Gastroesophageal sphincter (tissue), 4 donors: ENCODE measurements at regions not wholly inside any gene's neighbourhood (a gene's known extent, or its start where the extent isn't known, plus 50 kb on each side); places are given as distances from the start of the nearest gene placed in this dataset.

Experiments
- ATAC-seq: fragments of 150-250 bp; one replicate; pipeline ENCODE4 v1.9.1; 2016; ENCODE audit warnings: mild to moderate bottlenecking, moderate library complexity
- H3K27ac ChIP-seq, 4 donors: fragments of 200-600 bp; sonication (generic) in 3 of 4; 1 replicate in 3 of 4; 2 replicates in 1 of 4; pipeline ENCODE4 v1.5.1; 2016 to 2019
- H3K27me3 ChIP-seq: fragments of 200-600 bp; sonication (generic); one replicate; pipeline ENCODE4 v1.5.1; 2019
- H3K36me3 ChIP-seq, 2 donors: fragments of 200-600 bp; sonication (generic); one replicate each; pipeline ENCODE4 v1.5.1; 2019; ENCODE audit warnings: control low read depth in 1 of 2
- H3K4me1 ChIP-seq, 3 donors: fragments of 200-600 bp; sonication (generic); 1 replicate in 2 of 3; 2 replicates in 1 of 3; pipeline ENCODE4 v1.5.1; 2016 to 2019; ENCODE audit warnings: control low read depth in 2 of 3
- H3K4me3 ChIP-seq, 2 donors: fragments of 200-600 bp; sonication (generic); one replicate each; pipeline ENCODE4 v1.5.1; 2019; ENCODE audit warnings: mild to moderate bottlenecking in 1 of 2, moderate library complexity in 1 of 2
- H3K9me3 ChIP-seq, 3 donors: fragments of 200-600 bp; sonication (generic); one replicate each; pipeline ENCODE4 v1.5.1; 2017 to 2019; ENCODE audit warnings: control low read depth in 2 of 3
- EP300 ChIP-seq: sonication (generic); formaldehyde crosslinking; IDR thresholded peaks from one replicate; pipeline ENCODE4 v1.6.1; 2017; ENCODE audit warnings: antibody characterized with exemption, mild to moderate bottlenecking
- POLR2A ChIP-seq, 2 donors: fragments of 450-650 bp; IDR thresholded peaks; one replicate each; pipeline ENCODE4 v1.6.1; 2017; ENCODE audit warnings: antibody characterized with exemption in 2 of 2, mild to moderate bottlenecking in 2 of 2, moderate library complexity in 1 of 2
- POLR2AphosphoS5 ChIP-seq: sonication (generic); formaldehyde crosslinking; IDR thresholded peaks from one replicate; pipeline ENCODE4 v1.6.1; 2017; ENCODE audit warnings: antibody characterized with exemption
- WGBS, 2 donors: methylation state at CpG; one replicate each; pipeline ENCODE4 v1.1.5; 2018; ENCODE audit warnings: low coverage in 1 of 2; 5-methylcytosine and 5-hydroxymethylcytosine counted together
- TF ChIP-seq, protein P1 (sequence below), 4 experiments: fragments of 200-600 bp in 2 of 4; fragments of 450-650 bp in 2 of 4; sonication (generic) in 1 of 4; IDR thresholded peaks; one replicate each; pipeline ENCODE4 v1.5.1; 2017 to 2019; ENCODE audit warnings: antibody characterized with exemption in 4 of 4, mild to moderate bottlenecking in 2 of 4, moderate library complexity in 2 of 4

DNA sequence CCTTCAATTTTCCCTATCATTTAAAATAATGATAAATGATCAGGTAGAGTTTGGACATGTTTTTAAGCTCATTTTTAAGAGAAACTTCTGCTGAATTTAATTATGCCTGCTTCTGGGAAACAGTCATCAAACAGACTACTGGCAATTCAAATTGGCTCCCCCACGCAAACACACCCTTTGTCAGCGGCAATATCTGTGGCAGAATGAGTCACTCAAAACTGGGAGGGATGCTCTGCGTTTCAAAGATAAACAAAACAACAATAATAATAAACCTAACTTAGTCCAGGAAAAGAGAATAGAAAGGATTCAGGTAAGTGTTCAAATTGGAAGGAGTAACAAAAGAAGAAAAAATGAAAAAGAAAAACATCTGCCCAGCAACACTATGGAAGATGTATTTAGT lies 108.1 kb upstream of the ERCC4 start:
- H3K27ac ChIP-seq = no peak overlapping the region
- WGBS, 2 donors = 66% methylated on average over 3 of the region's 3 CpGs; no CpG with 5 or more reads in 1 of the 2 donors
- H3K9me3 ChIP-seq = no peaks in the 10 kb centered on the region
- no peaks in the 10 kb centered on the region for H3K36me3 ChIP-seq
- no peak for ATAC-seq
- TF ChIP-seq POLR2AphosphoS5 (no peak), POLR2A (IDR thresholded peaks at IDR 0.05) (no peak), EP300 (no peak)
- TF ChIP-seq, protein P1, sequence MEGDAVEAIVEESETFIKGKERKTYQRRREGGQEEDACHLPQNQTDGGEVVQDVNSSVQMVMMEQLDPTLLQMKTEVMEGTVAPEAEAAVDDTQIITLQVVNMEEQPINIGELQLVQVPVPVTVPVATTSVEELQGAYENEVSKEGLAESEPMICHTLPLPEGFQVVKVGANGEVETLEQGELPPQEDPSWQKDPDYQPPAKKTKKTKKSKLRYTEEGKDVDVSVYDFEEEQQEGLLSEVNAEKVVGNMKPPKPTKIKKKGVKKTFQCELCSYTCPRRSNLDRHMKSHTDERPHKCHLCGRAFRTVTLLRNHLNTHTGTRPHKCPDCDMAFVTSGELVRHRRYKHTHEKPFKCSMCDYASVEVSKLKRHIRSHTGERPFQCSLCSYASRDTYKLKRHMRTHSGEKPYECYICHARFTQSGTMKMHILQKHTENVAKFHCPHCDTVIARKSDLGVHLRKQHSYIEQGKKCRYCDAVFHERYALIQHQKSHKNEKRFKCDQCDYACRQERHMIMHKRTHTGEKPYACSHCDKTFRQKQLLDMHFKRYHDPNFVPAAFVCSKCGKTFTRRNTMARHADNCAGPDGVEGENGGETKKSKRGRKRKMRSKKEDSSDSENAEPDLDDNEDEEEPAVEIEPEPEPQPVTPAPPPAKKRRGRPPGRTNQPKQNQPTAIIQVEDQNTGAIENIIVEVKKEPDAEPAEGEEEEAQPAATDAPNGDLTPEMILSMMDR (IDR thresholded peaks at IDR 0.05) = no peak
- H3K27me3 ChIP-seq = peaks cover 17% of the 10 kb centered on the region
- no peak overlapping the region for H3K4me3 ChIP-seq
- H3K4me1 ChIP-seq = no peaks in the 10 kb centered on the region

- H3K9me3 ChIP-seq = no peaks in the 10 kb centered on the region
- TF ChIP-seq POLR2AphosphoS5 = no peak
- TF ChIP-seq EP300 = no peak
- TF ChIP-seq, protein P1 (IDR thresholded peaks at IDR 0.05) = no peak
- TF ChIP-seq POLR2A (IDR thresholded peaks at IDR 0.05) = no peak
- no peak for ATAC-seq
- H3K4me1 ChIP-seq = no peaks in the 10 kb centered on the region
- no peak overlapping the region for H3K27ac ChIP-seq
- H3K27me3 ChIP-seq = peaks cover 13% of the 10 kb centered on the region
- no peak overlapping the region for H3K4me3 ChIP-seq
- no peaks in the 10 kb centered on the region for H3K36me3 ChIP-seq
These were observed 103.3 kb upstream of the ERCC4 start for GRCh38 chr16:13816701-13817100.

DNA sequence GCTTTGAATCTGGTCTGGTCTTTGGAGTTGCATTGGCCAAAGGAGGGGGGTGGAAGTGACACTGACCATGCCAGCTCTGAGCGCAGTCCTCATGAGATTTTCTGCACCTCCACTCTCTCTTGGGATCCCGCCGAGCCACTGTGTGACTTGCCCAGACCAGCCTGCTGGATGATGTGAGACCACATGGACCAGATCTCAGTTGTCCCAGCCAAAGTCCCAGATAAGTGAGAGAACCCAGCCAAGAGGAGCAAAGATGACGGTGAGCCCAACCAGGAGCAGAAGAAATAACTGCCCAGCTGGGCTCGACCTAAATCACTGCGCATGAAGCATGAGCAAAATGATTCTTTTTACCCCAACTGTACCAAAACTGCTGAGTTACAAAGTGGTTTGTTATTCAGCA lies 96.5 kb upstream of the ERCC4 start:
- 100% methylated on average over 3 of the region's 6 CpGs; no CpG with 5 or more reads in 1 of the 2 donors for WGBS, 2 donors
- H3K27ac ChIP-seq = no peak overlapping the region

DNA sequence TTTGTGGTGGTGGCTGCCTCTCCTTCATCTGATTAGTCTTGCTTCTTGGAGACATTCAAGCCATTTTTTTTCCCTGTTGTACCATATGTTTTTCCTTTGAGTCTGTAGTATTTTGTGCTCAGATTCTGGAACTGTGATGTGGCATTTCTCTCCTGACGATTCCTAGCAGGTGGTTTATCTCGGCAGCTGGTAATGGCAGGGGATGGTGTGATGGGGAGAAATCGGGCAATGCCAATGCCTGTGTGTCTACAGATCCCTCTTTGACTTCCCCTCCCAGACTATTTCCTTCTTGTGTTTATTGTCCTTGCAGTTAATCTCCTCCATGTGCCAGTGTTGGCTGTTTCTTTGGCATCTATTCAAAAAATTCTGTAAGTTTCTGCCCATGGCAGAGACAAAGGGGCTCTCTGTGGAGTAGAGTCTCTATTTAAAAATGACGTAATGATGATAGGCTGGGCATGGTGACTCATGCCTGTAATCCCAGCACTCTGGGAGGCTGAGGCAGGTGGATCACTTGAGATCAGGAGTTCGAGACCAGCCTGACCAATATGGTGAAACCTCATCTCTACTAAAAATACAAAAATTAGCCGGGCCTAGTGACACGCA lies 90.2 kb upstream of the ERCC4 start:
- ATAC-seq = no peak
- Histone ChIP-seq H3K27ac (no peak overlapping the region), H3K36me3 (no peaks in the 10 kb centered on the region), H3K27me3 (peaks cover 23% of the 10 kb centered on the region), H3K4me3 (no peak overlapping the region), H3K4me1 (no peaks in the 10 kb centered on the region), H3K9me3 (peaks cover 0 to 10% (median 0%) of the 10 kb centered on the region in 3 donors)
- TF ChIP-seq EP300 (no peak), POLR2A (IDR thresholded peaks at IDR 0.05) (no peak), POLR2AphosphoS5 (no peak)
- TF ChIP-seq, protein P1 (IDR thresholded peaks at IDR 0.05) = no peak
- 45 to 86% methylated on average over 3 to 4 of the region's 7 CpGs for WGBS, 2 donors

More for the DNA sequence above, 96.5 kb upstream of the ERCC4 start:
- no peaks in the 10 kb centered on the region for H3K4me1 ChIP-seq
- peaks cover 6% of the 10 kb centered on the region for H3K27me3 ChIP-seq
- no peak overlapping the region for H3K4me3 ChIP-seq
- TF ChIP-seq, protein P1 (IDR thresholded peaks at IDR 0.05) = no peak
- TF ChIP-seq EP300 = no peak
- no peak for TF ChIP-seq POLR2AphosphoS5
- no peak for TF ChIP-seq POLR2A (IDR thresholded peaks at IDR 0.05)
- ATAC-seq = no peak
- H3K9me3 ChIP-seq = peaks cover 0 to 10% (median 0%) of the 10 kb centered on the region in 3 donors
- no peaks in the 10 kb centered on the region for H3K36me3 ChIP-seq

GRCh38 chr16:13833515-13833914 lies 86.4 kb upstream of the ERCC4 start:
- no peak for ATAC-seq
- peaks cover 23% of the 10 kb centered on the region for H3K27me3 ChIP-seq
- 59 to 60% methylated on average over 2 of the region's 2 CpGs for WGBS, 2 donors
- no peak overlapping the region for H3K4me3 ChIP-seq
- no peaks in the 10 kb centered on the region for H3K36me3 ChIP-seq
- H3K4me1 ChIP-seq = no peaks in the 10 kb centered on the region
- H3K9me3 ChIP-seq = no peaks in the 10 kb centered on the region
- TF ChIP-seq, protein P1 (IDR thresholded peaks at IDR 0.05) = no peak
- TF ChIP-seq POLR2A (IDR thresholded peaks at IDR 0.05) (no peak), POLR2AphosphoS5 (no peak), EP300 (no peak)
- no peak overlapping the region for H3K27ac ChIP-seq
